ENCODE measurements at regions not wholly inside any gene's neighbourhood (a gene's known extent, or its start where the extent isn't known, plus 50 kb on each side); places are given as distances from the start of the nearest gene placed in this dataset.

DNA sequence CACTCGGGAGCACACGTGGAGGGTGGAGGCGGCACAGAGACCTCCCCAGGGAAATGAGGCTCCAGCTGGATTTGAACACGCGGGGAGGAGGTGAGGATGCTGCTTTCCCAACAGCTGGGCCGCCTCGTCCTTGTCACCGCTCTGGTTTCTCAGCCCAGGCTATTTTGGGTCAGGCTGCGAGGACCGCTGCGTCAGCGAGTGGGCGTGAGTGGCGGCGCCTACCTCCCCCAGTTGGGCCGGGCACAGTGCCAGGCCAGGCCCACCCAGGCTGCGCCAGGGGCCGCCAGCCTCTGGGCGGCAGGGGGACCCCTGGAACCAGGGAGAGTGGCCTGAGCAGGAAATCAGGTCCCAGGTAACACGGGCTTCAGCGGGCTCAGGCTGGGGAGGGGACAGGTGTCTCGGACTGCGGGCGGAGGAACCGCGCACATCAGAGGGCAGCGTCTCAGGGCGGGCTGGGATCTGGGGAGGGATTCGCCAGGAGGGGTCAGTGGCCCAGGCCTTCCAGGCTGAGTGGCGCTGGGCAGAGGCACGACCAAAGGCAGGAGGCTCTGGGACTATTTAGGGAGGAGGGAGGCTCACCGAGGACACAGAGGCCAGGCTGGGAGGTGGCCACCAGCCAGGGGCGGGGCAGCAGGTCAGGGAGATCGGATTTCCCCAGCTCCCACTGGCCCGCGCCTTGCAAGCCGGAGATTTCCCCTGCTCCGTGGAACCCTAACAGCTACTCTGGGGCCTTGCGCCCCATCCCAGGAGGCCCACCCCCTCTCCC, 125.2 kb upstream of the RET start:
- TF ChIP-seq, protein P1, sequence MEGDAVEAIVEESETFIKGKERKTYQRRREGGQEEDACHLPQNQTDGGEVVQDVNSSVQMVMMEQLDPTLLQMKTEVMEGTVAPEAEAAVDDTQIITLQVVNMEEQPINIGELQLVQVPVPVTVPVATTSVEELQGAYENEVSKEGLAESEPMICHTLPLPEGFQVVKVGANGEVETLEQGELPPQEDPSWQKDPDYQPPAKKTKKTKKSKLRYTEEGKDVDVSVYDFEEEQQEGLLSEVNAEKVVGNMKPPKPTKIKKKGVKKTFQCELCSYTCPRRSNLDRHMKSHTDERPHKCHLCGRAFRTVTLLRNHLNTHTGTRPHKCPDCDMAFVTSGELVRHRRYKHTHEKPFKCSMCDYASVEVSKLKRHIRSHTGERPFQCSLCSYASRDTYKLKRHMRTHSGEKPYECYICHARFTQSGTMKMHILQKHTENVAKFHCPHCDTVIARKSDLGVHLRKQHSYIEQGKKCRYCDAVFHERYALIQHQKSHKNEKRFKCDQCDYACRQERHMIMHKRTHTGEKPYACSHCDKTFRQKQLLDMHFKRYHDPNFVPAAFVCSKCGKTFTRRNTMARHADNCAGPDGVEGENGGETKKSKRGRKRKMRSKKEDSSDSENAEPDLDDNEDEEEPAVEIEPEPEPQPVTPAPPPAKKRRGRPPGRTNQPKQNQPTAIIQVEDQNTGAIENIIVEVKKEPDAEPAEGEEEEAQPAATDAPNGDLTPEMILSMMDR (optimal IDR thresholded peaks at IDR 0.05 in 1 of 3, IDR thresholded peaks at IDR 0.05 in 1 of 3, conservative IDR thresholded peaks at IDR 0.05 in 1 of 3; ENCODE audit: extremely low read depth in 1 of 3, insufficient read depth in 2 of 3, low read length in 3 of 3): no peak
- TF ChIP-seq EZH2 (IDR thresholded peaks at IDR 0.05; ENCODE audit: low read length): no peak
